ENCODE measurements at regions not wholly inside any gene's neighbourhood (a gene's known extent, or its start where the extent isn't known, plus 50 kb on each side); places are given as distances from the start of the nearest gene placed in this dataset.

DNA sequence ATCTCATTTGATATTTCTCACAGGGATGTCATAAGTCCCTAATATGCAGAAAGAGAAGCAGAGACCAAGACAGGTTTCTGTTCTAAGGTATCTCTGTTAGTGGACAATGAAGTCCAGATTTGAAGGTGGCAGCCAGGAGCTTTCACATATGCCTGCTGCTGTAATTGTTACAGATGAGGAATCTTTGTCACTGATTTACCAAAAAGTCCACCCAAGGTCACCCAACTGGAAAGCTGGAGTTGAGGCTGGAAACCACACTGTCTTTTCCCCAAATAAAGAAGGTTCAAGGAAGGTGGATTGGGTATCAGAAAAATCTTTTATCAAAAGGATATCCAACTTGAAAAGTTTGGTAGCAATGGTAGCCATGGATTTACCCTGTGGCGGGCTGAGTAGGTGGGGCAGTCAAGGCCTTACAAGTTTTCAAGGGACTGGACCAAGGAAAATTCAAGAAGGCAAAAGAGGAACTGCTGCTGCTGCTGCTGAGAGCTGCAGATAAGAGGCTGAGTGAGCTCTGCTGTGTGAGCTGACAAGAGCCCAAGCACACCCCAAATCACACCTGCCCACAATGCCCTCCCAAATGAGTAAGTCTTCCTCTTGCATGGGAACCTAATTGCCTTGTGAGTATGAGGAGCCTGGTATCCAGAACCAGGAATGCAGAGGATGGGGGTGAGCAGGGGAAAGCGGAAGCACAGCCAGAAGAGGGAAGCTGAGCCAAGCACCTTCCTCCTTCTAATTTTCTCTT lies 241.2 kb downstream of the ANAPC1 start:
- H3K4me3 ChIP-seq = no peak overlapping the region
- DNase-seq = no peak
- H3K27me3 ChIP-seq = no peaks in the 10 kb centered on the region
- H3K36me3 ChIP-seq = no peaks in the 10 kb centered on the region
- TF ChIP-seq, protein P1, sequence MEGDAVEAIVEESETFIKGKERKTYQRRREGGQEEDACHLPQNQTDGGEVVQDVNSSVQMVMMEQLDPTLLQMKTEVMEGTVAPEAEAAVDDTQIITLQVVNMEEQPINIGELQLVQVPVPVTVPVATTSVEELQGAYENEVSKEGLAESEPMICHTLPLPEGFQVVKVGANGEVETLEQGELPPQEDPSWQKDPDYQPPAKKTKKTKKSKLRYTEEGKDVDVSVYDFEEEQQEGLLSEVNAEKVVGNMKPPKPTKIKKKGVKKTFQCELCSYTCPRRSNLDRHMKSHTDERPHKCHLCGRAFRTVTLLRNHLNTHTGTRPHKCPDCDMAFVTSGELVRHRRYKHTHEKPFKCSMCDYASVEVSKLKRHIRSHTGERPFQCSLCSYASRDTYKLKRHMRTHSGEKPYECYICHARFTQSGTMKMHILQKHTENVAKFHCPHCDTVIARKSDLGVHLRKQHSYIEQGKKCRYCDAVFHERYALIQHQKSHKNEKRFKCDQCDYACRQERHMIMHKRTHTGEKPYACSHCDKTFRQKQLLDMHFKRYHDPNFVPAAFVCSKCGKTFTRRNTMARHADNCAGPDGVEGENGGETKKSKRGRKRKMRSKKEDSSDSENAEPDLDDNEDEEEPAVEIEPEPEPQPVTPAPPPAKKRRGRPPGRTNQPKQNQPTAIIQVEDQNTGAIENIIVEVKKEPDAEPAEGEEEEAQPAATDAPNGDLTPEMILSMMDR (IDR thresholded peaks at IDR 0.05) = no peak
- no peak for TF ChIP-seq POLR2A (IDR thresholded peaks at IDR 0.05)
- no peaks in the 10 kb centered on the region for H3K4me1 ChIP-seq
- no peak overlapping the region for H3K27ac ChIP-seq
- H3K9me3 ChIP-seq = peaks cover 0 to 10% (median 0%) of the 10 kb centered on the region in 4 donors

DNA sequence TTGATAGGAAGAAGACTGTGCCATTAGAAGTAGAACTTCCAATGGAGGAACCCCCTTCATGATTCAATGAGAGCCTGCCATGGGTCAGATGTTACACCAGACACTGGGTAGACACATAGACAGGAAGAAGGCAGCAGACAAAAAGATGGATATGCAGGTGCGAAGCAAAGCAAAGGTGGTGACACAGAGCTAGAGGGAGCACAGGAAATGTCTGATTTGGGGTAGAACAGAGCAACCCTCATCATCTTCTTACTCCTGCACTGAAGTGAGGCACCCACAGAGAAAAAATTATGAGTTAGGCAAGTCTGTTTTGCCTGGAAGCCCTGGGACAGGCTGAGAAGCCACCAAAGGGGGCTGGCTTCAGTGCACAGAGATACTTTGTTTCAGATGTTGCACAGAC lies 240.2 kb downstream of the ANAPC1 start:
- TF ChIP-seq, protein P1 (IDR thresholded peaks at IDR 0.05) = no peak
- no peak for TF ChIP-seq POLR2A (IDR thresholded peaks at IDR 0.05)
- Histone ChIP-seq H3K27ac (no peak overlapping the region), H3K27me3 (no peaks in the 10 kb centered on the region), H3K9me3 (no peaks in the 10 kb centered on the region), H3K36me3 (no peaks in the 10 kb centered on the region), H3K4me3 (no peak overlapping the region), H3K4me1 (no peaks in the 10 kb centered on the region)
- DNase-seq = no peak

DNA sequence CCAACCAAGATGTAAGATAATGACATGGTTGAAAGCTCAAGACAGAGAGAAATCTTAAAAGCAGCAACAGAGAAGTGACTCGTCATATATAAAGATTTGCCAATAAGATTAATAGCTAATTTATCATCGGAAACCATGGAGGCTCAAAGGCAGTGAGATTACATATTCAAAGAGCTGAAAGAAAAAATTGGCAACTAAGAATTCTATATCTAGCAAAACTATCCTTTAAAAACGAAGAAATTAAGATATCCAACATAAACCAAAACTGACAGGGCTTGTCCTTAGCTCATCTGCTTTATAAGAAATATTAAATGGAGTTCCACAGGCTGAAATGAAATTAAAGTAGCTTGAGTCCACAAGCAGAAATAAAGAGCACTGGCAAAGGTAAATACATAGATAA lies 236.6 kb downstream of the ANAPC1 start:
- TF ChIP-seq, protein P1 (IDR thresholded peaks at IDR 0.05) = no peak
- no peak for TF ChIP-seq POLR2A (IDR thresholded peaks at IDR 0.05)
- Histone ChIP-seq H3K27ac (no peak overlapping the region), H3K27me3 (no peaks in the 10 kb centered on the region), H3K4me1 (no peaks in the 10 kb centered on the region), H3K9me3 (no peaks in the 10 kb centered on the region), H3K36me3 (no peaks in the 10 kb centered on the region), H3K4me3 (no peak overlapping the region)
- no peak for DNase-seq

DNA sequence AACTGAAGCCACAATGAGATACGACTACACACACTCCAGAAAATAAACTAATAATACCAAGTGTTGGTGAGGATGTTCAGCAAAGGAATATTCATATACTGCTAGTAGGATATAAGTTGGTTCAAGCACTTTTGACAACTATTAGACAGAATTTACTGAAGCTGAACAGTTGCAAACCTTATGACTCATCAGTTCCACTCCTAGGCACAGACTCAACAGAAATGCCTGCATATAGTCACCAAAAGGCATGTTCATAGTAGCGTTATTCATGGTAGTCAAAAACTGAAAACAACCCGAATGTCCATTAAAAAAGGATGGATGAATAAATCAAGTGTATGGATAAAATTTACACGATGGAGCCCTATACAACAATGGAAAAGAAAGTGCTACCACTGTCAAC lies 232.0 kb downstream of the ANAPC1 start:
- Histone ChIP-seq H3K27me3 (no peaks in the 10 kb centered on the region), H3K4me1 (no peaks in the 10 kb centered on the region), H3K4me3 (no peak overlapping the region), H3K9me3 (no peaks in the 10 kb centered on the region), H3K36me3 (no peaks in the 10 kb centered on the region), H3K27ac (no peak overlapping the region)
- TF ChIP-seq, protein P1 (IDR thresholded peaks at IDR 0.05) = no peak
- TF ChIP-seq POLR2A (IDR thresholded peaks at IDR 0.05) = no peak
- DNase-seq = no peak

DNA sequence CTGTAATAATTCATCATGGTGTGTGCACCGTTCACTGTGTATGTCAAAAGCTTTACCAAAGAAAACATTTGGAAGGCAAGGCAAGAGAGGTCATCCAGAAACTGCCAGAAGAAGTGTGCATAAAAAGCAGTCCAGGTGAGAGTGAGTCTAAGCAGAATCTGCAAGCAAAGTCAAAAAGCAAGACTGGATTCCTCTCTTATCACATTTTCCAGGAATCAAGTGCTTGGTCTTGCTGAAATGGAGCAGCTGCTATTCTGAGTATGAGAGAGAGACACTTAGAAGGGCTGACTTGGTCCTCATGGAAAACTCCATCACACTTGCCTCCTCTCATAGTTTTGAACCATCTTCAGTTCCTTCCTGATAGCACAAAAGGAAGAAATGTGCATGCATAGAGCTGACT lies 231.3 kb downstream of the ANAPC1 start:
- no peak for DNase-seq
- Histone ChIP-seq H3K4me1 (no peaks in the 10 kb centered on the region), H3K36me3 (no peaks in the 10 kb centered on the region), H3K4me3 (no peak overlapping the region), H3K9me3 (no peaks in the 10 kb centered on the region), H3K27me3 (no peaks in the 10 kb centered on the region), H3K27ac (no peak overlapping the region)
- TF ChIP-seq, protein P1 (IDR thresholded peaks at IDR 0.05) = no peak
- no peak for TF ChIP-seq POLR2A (IDR thresholded peaks at IDR 0.05)

All from Peyer's patch (tissue), 4 donors.